Breast epithelium (tissue), 4 donors: ENCODE measurements at regions not wholly inside any gene's neighbourhood (a gene's known extent, or its start where the extent isn't known, plus 50 kb on each side); places are given as distances from the start of the nearest gene placed in this dataset.
"Not testable (repeated sequence)": the region's sequence is repeated elsewhere in the genome, so short reads cannot be mapped to it uniquely, and the experiment has no call there.

Experiments used
- DNase-seq, 2 donors: peaks; one replicate each; pipeline ENCODE4 v3.0.0-alpha.2; 2019; ENCODE audit warnings: low spot score in 2 of 2
- H3K27ac ChIP-seq, 2 donors: fragments of 200-600 bp; sonication (generic) in 1 of 2; one replicate each; pipeline ENCODE4 v1.5.1; 2016 to 2019; ENCODE audit warnings: mild to moderate bottlenecking in 1 of 2
- H3K27me3 ChIP-seq, 2 donors: fragments of 200-600 bp; sonication (generic) in 1 of 2; one replicate each; pipeline versions ENCODE4 v1.5.1 to v1.6.0; 2017 to 2019; ENCODE audit warnings: control low read depth in 1 of 2, mild to moderate bottlenecking in 1 of 2
- H3K36me3 ChIP-seq: fragments of 200-600 bp; one replicate; pipeline ENCODE4 v1.5.1; 2019
- H3K4me1 ChIP-seq, 2 donors: fragments of 200-600 bp; sonication (generic); one replicate each; pipeline ENCODE4 v1.5.1; 2016 to 2019; ENCODE audit warnings: control low read depth in 1 of 2
- H3K4me3 ChIP-seq, 3 donors: fragments of 200-600 bp; sonication (generic); 1 replicate in 2 of 3; 2 replicates in 1 of 3; pipeline ENCODE4 v1.5.1; 2016 to 2019; ENCODE audit warnings: mild to moderate bottlenecking in 3 of 3, moderate library complexity in 2 of 3
- H3K9me3 ChIP-seq, 2 donors: fragments of 200-600 bp; sonication (generic) in 1 of 2; one replicate each; pipeline ENCODE4 v1.5.1; 2016 to 2019; ENCODE audit warnings: control low read depth in 1 of 2
- POLR2A ChIP-seq: fragments of 450-650 bp; IDR thresholded peaks from one replicate; pipeline ENCODE4 v1.6.1; 2016; ENCODE audit warnings: antibody characterized with exemption, mild to moderate bottlenecking, moderate library complexity
- POLR2AphosphoS5 ChIP-seq, 3 donors: sonication (generic); formaldehyde crosslinking; IDR thresholded peaks; one replicate each; pipeline ENCODE4 v1.6.1; 2017; ENCODE audit warnings: antibody characterized with exemption in 3 of 3
- intact Hi-C: fragments of 100-400 bp; cut with DNase I; formaldehyde crosslinking; loops from one replicate; pipeline ENCODE4 v1.15.1; 2023; ENCODE audit warnings: low total_unique reads
- TF ChIP-seq, protein P1 (sequence below), 3 donors: fragments of 450-650 bp; IDR thresholded peaks; one replicate each; pipeline ENCODE4 v1.5.1; 2016 to 2017; ENCODE audit warnings: antibody characterized with exemption in 3 of 3, mild to moderate bottlenecking in 3 of 3, moderate library complexity in 3 of 3

DNA sequence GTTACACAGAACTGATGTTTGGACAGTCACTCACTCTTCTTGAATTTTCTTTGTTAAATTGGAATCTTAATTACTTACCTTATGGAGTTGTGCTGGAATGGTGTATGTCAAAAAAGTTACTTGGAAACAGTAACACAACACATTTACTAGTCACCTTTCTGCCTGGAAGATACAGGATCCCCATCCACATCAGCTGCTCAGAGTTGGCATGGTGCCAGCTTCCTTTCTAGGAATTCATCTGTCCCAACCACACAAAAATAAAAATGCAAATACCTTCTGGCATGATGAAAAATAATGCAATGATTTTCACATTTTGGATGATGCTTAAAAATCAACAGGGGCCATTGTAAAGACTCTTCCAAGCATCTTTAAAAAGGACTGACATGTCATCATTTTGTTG lies 341.5 kb downstream of the TMEM38B start:
- no peak for DNase-seq
- Histone ChIP-seq H3K27ac (no peak overlapping the region), H3K4me3 (no peak overlapping the region), H3K36me3 (no peaks in the 10 kb centered on the region), H3K27me3 (no peaks in the 10 kb centered on the region), H3K9me3 (no peaks in the 10 kb centered on the region), H3K4me1 (no peaks in the 10 kb centered on the region)
- intact Hi-C loops, result no loop called here
- TF ChIP-seq, protein P1, sequence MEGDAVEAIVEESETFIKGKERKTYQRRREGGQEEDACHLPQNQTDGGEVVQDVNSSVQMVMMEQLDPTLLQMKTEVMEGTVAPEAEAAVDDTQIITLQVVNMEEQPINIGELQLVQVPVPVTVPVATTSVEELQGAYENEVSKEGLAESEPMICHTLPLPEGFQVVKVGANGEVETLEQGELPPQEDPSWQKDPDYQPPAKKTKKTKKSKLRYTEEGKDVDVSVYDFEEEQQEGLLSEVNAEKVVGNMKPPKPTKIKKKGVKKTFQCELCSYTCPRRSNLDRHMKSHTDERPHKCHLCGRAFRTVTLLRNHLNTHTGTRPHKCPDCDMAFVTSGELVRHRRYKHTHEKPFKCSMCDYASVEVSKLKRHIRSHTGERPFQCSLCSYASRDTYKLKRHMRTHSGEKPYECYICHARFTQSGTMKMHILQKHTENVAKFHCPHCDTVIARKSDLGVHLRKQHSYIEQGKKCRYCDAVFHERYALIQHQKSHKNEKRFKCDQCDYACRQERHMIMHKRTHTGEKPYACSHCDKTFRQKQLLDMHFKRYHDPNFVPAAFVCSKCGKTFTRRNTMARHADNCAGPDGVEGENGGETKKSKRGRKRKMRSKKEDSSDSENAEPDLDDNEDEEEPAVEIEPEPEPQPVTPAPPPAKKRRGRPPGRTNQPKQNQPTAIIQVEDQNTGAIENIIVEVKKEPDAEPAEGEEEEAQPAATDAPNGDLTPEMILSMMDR (IDR thresholded peaks at IDR 0.05), result no peak
- no peak for TF ChIP-seq POLR2A
- TF ChIP-seq POLR2AphosphoS5 (IDR thresholded peaks at IDR 0.05), result no peak

DNA sequence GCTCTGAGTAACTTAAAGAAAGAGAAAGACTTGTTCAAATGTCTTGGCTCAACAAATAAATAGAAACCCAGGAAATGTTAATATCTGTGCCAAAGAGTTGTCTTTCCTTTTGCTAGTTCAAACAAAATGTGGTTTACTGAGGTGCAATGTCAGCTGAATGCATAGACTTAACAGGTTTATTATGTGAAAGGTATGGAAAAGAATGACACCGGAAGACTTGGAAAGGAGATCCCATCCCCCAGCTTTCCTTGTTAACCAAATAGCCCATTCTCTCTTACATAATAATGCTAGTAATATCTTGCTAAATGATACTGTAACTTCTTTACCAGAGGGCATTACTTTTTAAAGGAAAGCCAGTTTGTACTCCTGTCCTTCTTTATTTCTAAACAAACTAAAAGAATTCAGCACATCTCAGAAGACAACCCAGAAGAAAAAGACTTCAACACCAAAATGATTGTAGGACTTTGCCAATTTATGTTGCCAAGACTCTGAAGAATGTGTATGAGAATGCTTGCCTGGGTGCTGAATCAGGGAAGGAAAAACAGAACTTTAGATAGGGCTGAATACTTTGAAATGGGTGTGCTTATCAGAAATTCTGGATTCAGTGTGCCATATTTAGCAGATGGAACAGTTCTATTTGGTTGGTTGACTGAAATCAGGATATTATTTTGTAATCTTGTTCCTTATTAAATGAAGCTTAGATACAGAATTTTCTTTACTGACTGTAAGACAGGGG lies 344.1 kb downstream of the TMEM38B start:
- no peaks in the 10 kb centered on the region for H3K27me3 ChIP-seq
- intact Hi-C loops, result no loop called here

DNA sequence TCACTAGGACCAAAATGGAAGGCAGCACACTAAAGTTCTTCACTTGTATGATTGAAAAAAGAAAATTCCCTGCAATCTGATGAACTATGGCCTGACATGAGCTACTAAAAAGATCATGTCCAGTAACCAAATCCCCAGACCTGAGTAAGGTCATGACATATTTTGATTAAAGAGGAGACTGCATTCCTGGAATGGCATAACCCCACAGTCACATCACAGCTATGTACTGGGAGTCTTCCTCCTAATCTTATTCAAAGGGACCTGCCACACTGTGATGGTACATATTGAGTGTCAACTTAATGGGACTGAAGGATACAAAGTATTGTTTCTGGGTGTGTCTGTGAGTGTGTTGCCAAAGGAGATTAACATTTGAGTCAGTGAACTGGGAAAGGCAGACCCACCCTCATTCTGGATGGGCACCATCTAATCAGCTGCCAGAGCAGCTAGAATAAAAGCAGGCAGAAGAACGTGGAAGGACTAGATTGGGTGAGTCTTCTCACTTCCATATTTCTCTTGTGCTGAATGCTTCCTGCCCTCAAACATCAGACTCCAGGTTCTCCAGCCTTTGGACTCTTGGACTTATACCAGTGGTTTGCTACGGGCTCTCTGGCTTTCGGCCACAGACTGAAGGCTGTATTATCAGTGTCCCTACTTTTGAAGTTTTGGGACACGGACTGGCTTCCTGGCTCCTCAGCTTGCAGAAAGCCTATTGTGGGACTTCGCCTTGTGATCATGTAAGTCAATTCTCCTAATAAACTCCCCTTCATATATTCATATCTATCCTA lies 345.0 kb downstream of the TMEM38B start:
- Histone ChIP-seq H3K36me3 (no peaks in the 10 kb centered on the region), H3K27ac (no peak overlapping the region), H3K9me3 (no peaks in the 10 kb centered on the region), H3K27me3 (no peaks in the 10 kb centered on the region), H3K4me1 (no peaks in the 10 kb centered on the region), H3K4me3 (no peak overlapping the region)
- no peak for DNase-seq
- intact Hi-C loops, result no loop called here
- TF ChIP-seq POLR2AphosphoS5 (IDR thresholded peaks at IDR 0.05) (no peak), POLR2A (no peak)
- TF ChIP-seq, protein P1 (IDR thresholded peaks at IDR 0.05), result no peak

More for the DNA sequence above, 344.1 kb downstream of the TMEM38B start:
- TF ChIP-seq POLR2A, result no peak
- TF ChIP-seq, protein P1 (IDR thresholded peaks at IDR 0.05), result no peak
- no peak for DNase-seq
- H3K27ac ChIP-seq, result no peak overlapping the region
- no peaks in the 10 kb centered on the region for H3K36me3 ChIP-seq
- no peaks in the 10 kb centered on the region for H3K9me3 ChIP-seq
- no peak overlapping the region for H3K4me3 ChIP-seq
- no peaks in the 10 kb centered on the region for H3K4me1 ChIP-seq

DNA sequence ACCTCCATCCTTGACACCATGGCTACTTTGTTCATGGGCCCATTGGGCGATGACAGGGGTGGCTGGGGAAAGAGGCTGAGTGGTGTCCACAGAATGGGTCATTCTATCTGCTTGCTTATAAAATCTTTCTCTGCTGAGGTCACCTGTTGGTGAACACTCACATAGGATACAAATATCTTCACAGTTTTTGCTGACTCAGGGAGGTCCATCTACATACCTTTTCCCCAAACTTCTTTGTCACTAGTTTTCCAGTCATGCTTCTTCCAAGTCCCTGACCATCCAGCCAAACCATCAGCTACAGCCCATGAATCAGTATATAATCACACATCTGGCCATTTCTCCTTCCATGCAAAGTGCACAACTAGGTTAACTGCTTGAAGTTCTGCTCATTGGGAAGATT lies 347.6 kb downstream of the TMEM38B start:
- DNase-seq, intact Hi-C loops, H3K4me1 ChIP-seq, H3K9me3 ChIP-seq, H3K27me3 ChIP-seq, H3K36me3 ChIP-seq, H3K27ac ChIP-seq, H3K4me3 ChIP-seq: not testable (repeated sequence)

DNA sequence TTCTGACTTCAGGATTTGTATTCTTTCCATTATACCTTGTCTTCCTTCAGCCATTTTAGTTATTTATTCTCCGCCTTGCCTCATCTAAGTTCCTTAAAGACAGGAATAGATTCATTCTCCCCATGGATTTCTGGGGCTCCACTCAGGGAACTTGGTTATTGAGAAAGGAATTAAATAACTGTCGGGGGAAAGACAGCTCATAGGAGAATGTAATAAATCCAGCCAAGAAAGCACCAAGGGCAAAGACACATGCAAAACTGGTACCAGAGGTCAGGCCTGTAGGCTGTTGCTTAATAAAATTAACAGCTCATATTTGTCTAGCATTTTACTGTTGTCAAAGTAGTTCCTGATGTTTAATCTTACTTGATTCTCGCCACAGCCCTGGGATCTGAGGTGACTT lies 357.2 kb downstream of the TMEM38B start:
- H3K27ac ChIP-seq, result no peak overlapping the region
- TF ChIP-seq, protein P1 (IDR thresholded peaks at IDR 0.05), result no peak
- TF ChIP-seq POLR2AphosphoS5 (IDR thresholded peaks at IDR 0.05), result no peak
- TF ChIP-seq POLR2A, result no peak
- intact Hi-C loops, result no loop called here
- no peaks in the 10 kb centered on the region for H3K36me3 ChIP-seq
- no peak for DNase-seq
- H3K4me3 ChIP-seq, result no peak overlapping the region
- no peaks in the 10 kb centered on the region for H3K4me1 ChIP-seq
- peaks cover 0 to 18% of the 10 kb centered on the region in 2 donors for H3K9me3 ChIP-seq
- no peaks in the 10 kb centered on the region for H3K27me3 ChIP-seq
